H9 (cell line): ENCODE measurements at regions not wholly inside any gene's neighbourhood (a gene's known extent, or its start where the extent isn't known, plus 50 kb on each side); places are given as distances from the start of the nearest gene placed in this dataset.

Experiments used
- DNase-seq: peaks from one replicate; pipeline ENCODE4 v3.0.0-alpha.2; 2017
- H2AFZ ChIP-seq: one replicate; pipeline ENCODE4 v1.6.1; 2013; ENCODE audit warnings: mild to moderate bottlenecking, low read length, control low read depth, moderate library complexity
- H2AK5ac ChIP-seq: 2 replicates; pipeline ENCODE4 v1.6.1; 2013; ENCODE audit warnings: low read length, control low read depth, mixed read lengths; ENCODE audit not compliant: insufficient read length
- H2BK120ac ChIP-seq: one replicate; pipeline ENCODE4 v1.6.1; 2013; ENCODE audit warnings: low read depth, mild to moderate bottlenecking, low read length, control low read depth, inconsistent platforms; ENCODE audit not compliant: poor library complexity, severe bottlenecking
- H2BK12ac ChIP-seq: 2 replicates; pipeline ENCODE4 v1.6.1; 2013; ENCODE audit warnings: low read length, control low read depth, mixed read lengths, low read depth; ENCODE audit not compliant: insufficient read length
- H2BK15ac ChIP-seq: 2 replicates; pipeline ENCODE4 v1.6.1; 2013; ENCODE audit warnings: low read depth, low read length, control low read depth
- H2BK20ac ChIP-seq: one replicate; pipeline ENCODE4 v1.6.1; 2013; ENCODE audit warnings: low read depth, mild to moderate bottlenecking, low read length, control low read depth, inconsistent platforms; ENCODE audit not compliant: poor library complexity, severe bottlenecking
- H2BK5ac ChIP-seq: 2 replicates; pipeline ENCODE4 v1.6.1; 2013; ENCODE audit warnings: low read length, control low read depth, mixed read lengths; ENCODE audit not compliant: insufficient read length
- H3K14ac ChIP-seq: 2 replicates; pipeline ENCODE4 v1.6.1; 2013; ENCODE audit warnings: low read length, control low read depth; ENCODE audit not compliant: insufficient read depth
- H3K18ac ChIP-seq: 2 replicates; pipeline ENCODE4 v1.6.1; 2013; ENCODE audit warnings: low read depth, mild to moderate bottlenecking, mixed read lengths, low read length, control low read depth; ENCODE audit not compliant: insufficient read length
- H3K23ac ChIP-seq: 2 replicates; pipeline ENCODE4 v1.6.1; 2013; ENCODE audit warnings: low read length, control low read depth, mixed read lengths, low read depth; ENCODE audit not compliant: insufficient read length
- H3K23me2 ChIP-seq: 2 replicates; pipeline ENCODE4 v1.6.1; 2013; ENCODE audit warnings: low read depth, mild to moderate bottlenecking, mixed read lengths, low read length, control low read depth; ENCODE audit not compliant: insufficient read length, poor library complexity, severe bottlenecking
- H3K27ac ChIP-seq: 2 replicates; pipeline ENCODE4 v1.5.1; 2013; ENCODE audit warnings: low read length, control low read depth, mixed read lengths, low read depth; ENCODE audit not compliant: insufficient read length
- H3K27me3 ChIP-seq: 2 replicates; pipeline ENCODE4 v1.6.1; 2013; ENCODE audit warnings: low read length, control low read depth, inconsistent platforms; ENCODE audit not compliant: insufficient read depth
- H3K4ac ChIP-seq: 2 replicates; pipeline ENCODE4 v1.6.1; 2013; ENCODE audit warnings: low read depth, mild to moderate bottlenecking, control low read depth, inconsistent platforms, low read length, moderate library complexity
- H3K4me1 ChIP-seq: 2 replicates; pipeline ENCODE4 v1.6.1; 2013; ENCODE audit warnings: low read length, control low read depth, inconsistent platforms; ENCODE audit not compliant: insufficient read depth
- H3K4me2 ChIP-seq: 2 replicates; pipeline ENCODE4 v1.6.1; 2013; ENCODE audit warnings: low read length, control low read depth, mixed read lengths; ENCODE audit not compliant: insufficient read length, insufficient read depth
- H3K56ac ChIP-seq: 2 replicates; pipeline ENCODE4 v1.6.1; 2013; ENCODE audit warnings: low read depth, mild to moderate bottlenecking, mixed read lengths, low read length, control low read depth; ENCODE audit not compliant: insufficient read length
- H3K79me1 ChIP-seq: 2 replicates; pipeline ENCODE4 v1.6.1; 2013; ENCODE audit warnings: low read depth, mild to moderate bottlenecking, moderate library complexity, low read length, control low read depth, inconsistent platforms; ENCODE audit not compliant: insufficient read depth, poor library complexity, severe bottlenecking
- H3K79me2 ChIP-seq: 2 replicates; pipeline ENCODE4 v1.6.1; 2013; ENCODE audit warnings: low read length, control low read depth, inconsistent platforms; ENCODE audit not compliant: insufficient read depth
- H3K9ac ChIP-seq: 2 replicates; pipeline ENCODE4 v1.6.1; 2013; ENCODE audit warnings: low read length, control low read depth, mixed read lengths; ENCODE audit not compliant: insufficient read length; ENCODE audit errors: extremely low read depth
- H3K9me3 ChIP-seq: one replicate; pipeline ENCODE4 v1.6.1; 2013; ENCODE audit warnings: low read depth, low read length, inconsistent platforms; ENCODE audit not compliant: control insufficient read depth
- H3T11ph ChIP-seq: one replicate; pipeline ENCODE4 v1.6.1; 2013; ENCODE audit warnings: mild to moderate bottlenecking, low read length, control low read depth, inconsistent platforms
- H4K20me1 ChIP-seq: one replicate; pipeline ENCODE4 v1.6.1; 2013; ENCODE audit not compliant: control insufficient read depth, insufficient read length, insufficient read depth
- H4K5ac ChIP-seq: 2 replicates; pipeline ENCODE4 v1.6.1; 2013; ENCODE audit warnings: low read depth, mild to moderate bottlenecking, mixed read lengths, low read length, control low read depth; ENCODE audit not compliant: insufficient read length
- H4K8ac ChIP-seq: replicated peaks from 2 replicates; pipeline ENCODE4 v1.6.1; 2013; ENCODE audit warnings: low read length, control low read depth, mixed read lengths, low read depth; ENCODE audit not compliant: insufficient read length
- H4K91ac ChIP-seq: 2 replicates; pipeline ENCODE4 v1.6.1; 2013; ENCODE audit warnings: low read depth, mild to moderate bottlenecking, moderate library complexity, mixed read lengths, low read length, control low read depth; ENCODE audit not compliant: insufficient read length
- H3K27ac Mint-ChIP-seq, 3 experiments: 2 replicates in 2 of 3; 3 replicates in 1 of 3; pipeline ENCODE4 v1.8.0; 2020 to 2021; ENCODE audit warnings: mixed read lengths in 3 of 3, mild to moderate bottlenecking in 1 of 3, moderate library complexity in 1 of 3
- H3K27me3 Mint-ChIP-seq: 2 replicates; pipeline ENCODE4 v1.8.0; 2021; ENCODE audit warnings: low read depth, mild to moderate bottlenecking, moderate library complexity, mixed read lengths
- H3K36me3 Mint-ChIP-seq, 3 experiments: 2 replicates in 2 of 3; 3 replicates in 1 of 3; pipeline ENCODE4 v1.8.0; 2020 to 2021; ENCODE audit warnings: low read depth in 3 of 3, mixed read lengths in 3 of 3; ENCODE audit not compliant: insufficient read depth in 1 of 3
- H3K4me1 Mint-ChIP-seq, 2 experiments: 2 replicates each; pipeline ENCODE4 v1.8.0; 2020; ENCODE audit warnings: mixed read lengths in 2 of 2
- H3K4me3 Mint-ChIP-seq, 2 experiments: 2 replicates in 1 of 2; 3 replicates in 1 of 2; pipeline ENCODE4 v1.8.0; 2020 to 2021; ENCODE audit warnings: mild to moderate bottlenecking in 2 of 2, mixed read lengths in 2 of 2, moderate library complexity in 1 of 2
- H3K9me3 Mint-ChIP-seq, 2 experiments: 2 replicates in 1 of 2; 3 replicates in 1 of 2; pipeline ENCODE4 v1.8.0; 2020; ENCODE audit warnings: mild to moderate bottlenecking in 2 of 2, mixed read lengths in 2 of 2, moderate library complexity in 1 of 2
- CTCF ChIP-seq: fragments of 200-600 bp; sonication (generic); conservative IDR thresholded peaks from 3 replicates; pipeline ENCODE4 v1.8.0; 2021; ENCODE audit warnings: antibody characterized with exemption, mild to moderate bottlenecking
- WGBS: extraction: QIAGEN DNeasy Blood & Tissue Kit; methylation state at CpG from one replicate; pipeline ENCODE4 v1.1.7; 2013; ENCODE audit warnings: missing lambda C conversion rate, low lambda C conversion rate, mixed read lengths; ENCODE audit not compliant: insufficient read length; ENCODE audit errors: extremely low coverage; 5-methylcytosine and 5-hydroxymethylcytosine counted together

DNA sequence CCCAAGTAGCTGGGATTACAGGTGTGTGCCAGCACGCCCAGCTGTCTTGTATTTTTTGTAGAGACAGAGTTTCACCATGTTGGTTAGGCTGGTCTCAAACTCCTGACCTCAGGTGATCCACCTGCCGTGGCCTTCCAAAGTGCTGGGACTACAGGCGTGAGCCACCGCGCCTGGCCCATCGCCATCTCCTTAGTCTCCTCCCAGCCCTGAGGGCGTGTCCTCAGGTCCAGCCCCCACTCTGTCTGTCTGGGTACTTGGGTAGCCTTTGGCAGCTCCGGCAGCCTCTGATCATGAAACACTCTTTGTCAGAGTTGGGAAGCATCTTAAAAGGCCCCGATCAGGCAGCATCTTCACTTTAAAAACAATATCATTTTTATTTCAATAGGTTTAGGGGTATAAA is 90.3 kb upstream of the DISP3 start:
- Histone ChIP-seq H2BK20ac (no peak overlapping the region), H3K9me3 (no peaks in the 10 kb centered on the region), H2BK15ac (no peak overlapping the region), H3K79me1 (no peaks in the 10 kb centered on the region), H3K23me2 (no peaks in the 10 kb centered on the region), H2BK12ac (no peak overlapping the region), H3K9ac (no peak overlapping the region), H2AK5ac (no peak overlapping the region), H3K23ac (no peak overlapping the region), H4K8ac (no peak overlapping the region), H3T11ph (no peak overlapping the region), H3K18ac (no peak overlapping the region), H3K14ac (no peak overlapping the region), H4K91ac (no peak overlapping the region), H3K4ac (no peak overlapping the region), H3K27me3 (no peaks in the 10 kb centered on the region), H2AFZ (no peak overlapping the region), H3K79me2 (no peaks in the 10 kb centered on the region), H2BK120ac (no peak overlapping the region), H4K20me1 (no peaks in the 10 kb centered on the region), H4K5ac (no peak overlapping the region), H3K4me1 (no peaks in the 10 kb centered on the region; the same call in 1 of the 2 replicates), H2BK5ac (no peak overlapping the region), H3K4me2 (no peak overlapping the region), H3K27ac (no peak overlapping the region), H3K56ac (no peak overlapping the region)
- peak; percentile 43 for DNase-seq
- no peak overlapping the region for H3K4me3 Mint-ChIP-seq
- H3K27ac Mint-ChIP-seq, result no peak overlapping the region
- no peaks in the 10 kb centered on the region for H3K36me3 Mint-ChIP-seq
- no peak for TF ChIP-seq CTCF
- no CpG with 5 or more reads among the region's 9 CpGs for WGBS
- peaks cover 10% of the 10 kb centered on the region for H3K27me3 Mint-ChIP-seq
- peaks cover 23 to 26% of the 10 kb centered on the region in 2 experiments for H3K4me1 Mint-ChIP-seq
- no peaks in the 10 kb centered on the region for H3K9me3 Mint-ChIP-seq
